Activated CD8-positive, alpha-beta memory T cell treated with anti-CD3 and anti-CD28 coated beads for 36 hours (primary cell): ENCODE measurements at regions not wholly inside any gene's neighbourhood (a gene's known extent, or its start where the extent isn't known, plus 50 kb on each side); places are given as distances from the start of the nearest gene placed in this dataset.
"Not testable (repeated sequence)": the region's sequence is repeated elsewhere in the genome, so short reads cannot be mapped to it uniquely, and the experiment has no call there.

Experiments
- CTCF ChIA-PET: fragments of 350-600 bp; sonication (Branson Sonifier 250); formaldehyde crosslinking; loops from one replicate; lab custom pipeline; 2021; ENCODE audit warnings: antibody characterized with exemption; lab: Charles Lee
- POLR2A ChIA-PET: fragments of 350-600 bp; sonication (Branson Sonifier 250); formaldehyde crosslinking; loops from one replicate; lab custom pipeline; 2021; ENCODE audit warnings: antibody characterized with exemption; lab: Charles Lee

DNA sequence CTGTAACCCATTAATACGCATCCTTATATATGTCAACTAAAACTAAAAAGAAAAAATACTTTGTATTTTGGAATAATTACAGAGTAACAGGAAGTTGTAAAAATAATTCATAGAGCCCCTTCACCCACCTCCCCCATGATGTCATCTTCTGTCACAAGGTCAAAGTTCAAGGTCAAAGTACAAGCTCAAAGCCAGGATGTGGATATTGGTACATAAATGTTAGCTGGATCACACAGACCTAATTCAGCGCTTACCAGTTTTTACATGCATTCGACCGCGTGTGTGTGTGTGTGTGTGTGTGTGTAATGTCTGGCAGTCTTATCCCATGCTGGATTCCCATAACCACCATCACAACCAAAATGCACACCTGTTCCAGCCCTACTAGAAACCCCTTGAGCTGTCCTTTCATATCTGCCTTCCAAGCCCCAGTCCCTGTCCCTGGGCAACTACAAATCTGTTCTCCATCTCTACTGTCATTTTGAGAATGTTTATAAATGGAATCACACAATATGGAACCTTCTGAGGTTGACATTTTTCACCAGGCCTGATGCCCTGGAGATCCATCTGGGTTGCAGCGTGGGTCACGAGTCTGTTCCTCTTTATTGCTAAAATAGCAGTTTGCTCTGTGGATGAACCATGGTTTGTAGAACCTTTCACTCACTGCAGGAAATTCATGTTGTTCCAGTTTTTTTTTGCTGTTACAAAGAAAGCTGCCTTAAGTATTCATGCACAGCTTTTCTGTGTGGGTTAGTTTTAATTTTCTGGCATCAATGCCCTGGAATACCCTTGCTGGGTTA, 153.6 kb upstream of the PITRM1 start:
- CTCF ChIA-PET, result no interaction called here

DNA sequence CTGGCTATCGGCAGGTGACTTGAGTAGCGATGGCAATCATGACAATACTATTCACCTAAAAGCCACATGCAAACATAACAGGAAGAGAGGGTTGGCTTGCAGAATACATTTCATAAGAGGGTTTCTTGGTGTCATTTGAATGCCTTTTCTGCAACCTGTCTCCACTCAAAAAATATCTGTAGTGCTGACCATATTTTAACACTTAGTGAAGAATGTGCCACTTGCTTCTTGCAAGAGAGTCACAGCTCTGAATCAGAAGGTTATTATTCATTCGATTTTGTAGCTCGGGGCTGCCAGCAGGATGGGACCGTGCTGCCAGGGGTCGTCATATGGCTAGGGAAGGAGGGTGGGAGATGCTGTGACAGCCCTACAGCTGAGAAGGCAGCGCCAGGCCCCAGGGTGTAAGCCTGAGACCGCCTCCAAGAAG, 152.0 kb upstream of the PITRM1 start:
- CTCF ChIA-PET, result no interaction called here
- POLR2A ChIA-PET, result no interaction called here

More for the DNA sequence above, 153.6 kb upstream of the PITRM1 start:
- POLR2A ChIA-PET, result no interaction called here

GRCh38 chr10:3323865-3324498, 151.4 kb upstream of the PITRM1 start:
- CTCF ChIA-PET, result interaction anchor here (0.6 kb wide), 1 partner anchor 1190 kb away, joined by 4 read pairs; no protein-coding TSS in a partner anchor

GRCh38 chr10:3321123-3321522, 148.5 kb upstream of the PITRM1 start:
- POLR2A ChIA-PET, result no interaction called here
- CTCF ChIA-PET, result no interaction called here

More at GRCh38 chr10:3323865-3324498, 151.4 kb upstream of the PITRM1 start:
- POLR2A ChIA-PET, result no interaction called here

GRCh38 chr10:3319811-3320226, 147.2 kb upstream of the PITRM1 start:
- POLR2A ChIA-PET, result no interaction called here
- CTCF ChIA-PET, result no interaction called here

DNA sequence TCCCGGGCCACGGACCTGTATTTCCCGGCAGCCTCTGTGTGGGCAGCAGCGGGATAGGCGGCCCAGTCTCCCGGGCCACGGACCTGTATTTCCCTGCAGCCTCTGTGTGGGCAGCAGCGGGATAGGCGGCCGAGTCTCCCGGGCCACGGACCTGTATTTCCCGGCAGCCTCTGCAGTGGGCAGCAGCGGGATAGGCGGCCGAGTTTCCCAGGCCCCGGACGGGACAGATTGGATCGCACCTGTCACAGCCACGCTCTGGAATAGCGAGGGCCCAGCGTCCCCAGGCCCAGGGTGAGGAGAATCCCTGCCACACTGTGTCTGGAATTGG, 145.9 kb upstream of the PITRM1 start:
- CTCF ChIA-PET, POLR2A ChIA-PET: not testable (repeated sequence)

GRCh38 chr10:3317553-3318479, 145.2 kb upstream of the PITRM1 start:
- CTCF ChIA-PET, POLR2A ChIA-PET: not testable (repeated sequence)

GRCh38 chr10:3314445-3315085, 142.0 kb upstream of the PITRM1 start:
- POLR2A ChIA-PET, CTCF ChIA-PET: not testable (repeated sequence)

GRCh38 chr10:3313784-3314444, 141.3 kb upstream of the PITRM1 start:
- CTCF ChIA-PET, POLR2A ChIA-PET: not testable (repeated sequence)

DNA sequence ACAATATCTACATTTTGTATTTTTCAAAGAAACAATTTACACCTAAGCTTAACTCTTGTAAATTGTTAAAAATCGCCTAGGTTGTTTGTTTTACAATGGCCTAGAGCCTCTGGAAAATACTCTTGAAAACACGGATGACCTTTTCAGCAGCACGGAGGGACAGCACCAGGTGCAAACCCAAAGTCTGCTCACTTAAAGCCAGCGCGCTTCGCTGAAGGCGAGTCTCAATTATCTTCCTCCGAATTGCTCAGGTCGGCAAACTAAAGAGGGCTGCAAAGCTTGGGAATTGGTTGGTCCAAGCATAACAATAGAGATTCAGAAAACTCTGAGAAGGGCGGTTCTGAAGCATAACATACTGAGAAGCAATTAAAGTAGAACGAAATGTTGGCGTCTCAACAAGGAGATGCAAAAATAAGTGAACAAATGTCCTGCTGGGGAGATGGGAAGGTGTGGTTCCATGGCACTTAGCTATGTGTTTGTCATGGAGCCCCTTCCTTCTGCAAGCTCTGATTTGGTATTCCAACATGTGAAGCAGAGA, 139.9 kb upstream of the PITRM1 start:
- ChIA-PET POLR2A (no interaction called here), CTCF (no interaction called here)

- POLR2A ChIA-PET, result no interaction called here
- CTCF ChIA-PET, result interaction anchor here (0.7 kb wide), 1 partner anchor 1482 kb away, joined by 5 read pairs; no protein-coding TSS in a partner anchor
These were observed 137.6 kb upstream of the PITRM1 start for GRCh38 chr10:3310016-3310784.

- CTCF ChIA-PET, result no interaction called here
These were observed 133.5 kb upstream of the PITRM1 start for GRCh38 chr10:3306050-3306449.

GRCh38 chr10:3295582-3296151, 123.1 kb upstream of the PITRM1 start:
- POLR2A ChIA-PET, result no interaction called here
- CTCF ChIA-PET, result no interaction called here

More at GRCh38 chr10:3306050-3306449, 133.5 kb upstream of the PITRM1 start:
- POLR2A ChIA-PET, result no interaction called here

DNA sequence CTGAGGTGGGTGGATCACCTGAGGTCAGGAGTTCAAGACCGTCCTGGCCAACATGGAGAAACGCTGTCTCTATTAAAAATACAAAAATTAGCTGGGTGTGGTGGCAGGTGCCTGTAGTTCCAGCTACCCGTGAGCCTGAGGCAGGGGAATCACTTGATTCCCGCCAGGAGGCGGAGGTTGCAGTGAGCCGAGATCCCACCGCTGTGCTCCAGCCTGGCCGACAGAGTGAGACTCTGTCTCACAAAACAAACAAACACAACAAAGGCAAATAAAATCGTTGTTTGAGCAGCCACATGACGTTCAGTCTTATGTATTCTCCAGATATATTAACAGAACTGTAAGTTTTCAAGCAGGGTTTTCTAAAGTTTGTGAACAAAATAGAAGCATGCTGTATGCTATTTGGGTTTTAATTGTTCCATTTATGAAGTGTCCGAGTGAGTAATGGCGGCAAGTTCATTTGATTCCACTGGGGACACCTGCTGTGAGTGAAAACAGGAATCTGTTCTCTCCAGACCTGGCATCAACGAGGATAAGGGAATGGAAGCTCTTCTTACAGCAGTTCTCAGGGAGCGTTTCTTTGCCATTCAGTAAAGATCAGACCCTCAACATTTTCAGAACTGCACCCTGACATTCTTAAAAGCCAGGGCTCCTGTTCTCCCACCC, 122.5 kb upstream of the PITRM1 start:
- ChIA-PET POLR2A (no interaction called here), CTCF (no interaction called here)

DNA sequence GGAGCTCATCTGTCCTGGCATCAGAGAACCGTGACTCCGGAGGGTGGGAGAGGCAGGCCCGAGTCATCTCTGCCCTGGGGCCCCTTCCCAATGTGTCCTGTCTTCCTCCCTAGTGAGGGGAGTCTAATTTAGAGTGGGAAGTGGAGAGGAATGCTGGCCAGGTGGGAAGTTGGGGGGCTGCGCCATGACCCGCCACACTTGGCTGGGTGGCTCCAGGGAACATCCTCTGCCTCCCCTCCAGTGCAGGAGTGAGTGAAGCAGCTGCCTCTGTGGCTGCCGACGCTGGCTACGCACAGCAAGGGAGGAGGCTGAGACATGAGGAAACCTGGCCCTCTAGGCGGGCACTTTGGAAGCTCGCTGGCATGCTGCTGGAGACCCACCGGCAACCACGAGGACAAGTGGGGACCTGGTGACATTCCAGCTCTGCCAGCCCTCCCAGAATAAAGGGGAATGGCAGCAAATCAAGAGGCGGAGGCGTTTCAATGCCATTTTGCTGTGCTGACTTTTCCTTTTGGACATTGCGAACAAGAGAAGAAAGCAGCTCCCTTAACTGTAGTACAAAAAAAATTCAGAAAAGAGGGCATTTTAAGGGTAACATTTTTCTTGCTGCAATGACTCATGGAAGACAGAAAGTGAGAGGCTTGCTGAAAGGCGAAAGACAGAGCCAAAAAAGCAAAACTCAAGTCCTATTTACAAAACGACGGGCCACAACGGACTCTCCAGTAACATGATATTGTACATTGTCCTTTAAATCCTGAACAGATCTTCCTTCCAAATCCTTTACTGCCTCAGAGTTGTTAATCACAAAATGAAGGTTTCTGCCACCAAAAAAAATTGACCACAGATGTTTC, 121.2 kb upstream of the PITRM1 start:
- ChIA-PET CTCF (no interaction called here), POLR2A (no interaction called here)

GRCh38 chr10:3292636-3293035, 120.1 kb upstream of the PITRM1 start:
- CTCF ChIA-PET, result no interaction called here
- POLR2A ChIA-PET, result no interaction called here
